Parathyroid adenoma (tissue), 2 donors: ENCODE measurements at regions not wholly inside any gene's neighbourhood (a gene's known extent, or its start where the extent isn't known, plus 50 kb on each side); places are given as distances from the start of the nearest gene placed in this dataset.

Experiments used
- H2AFZ ChIP-seq: fragments of 300-600 bp; sonication (generic); one replicate; pipeline ENCODE4 v1.7.0; 2017; ENCODE audit warnings: antibody characterized with exemption, mild to moderate bottlenecking
- H3K27ac ChIP-seq: fragments of 300-600 bp; sonication (generic); one replicate; pipeline ENCODE4 v1.7.0; 2017
- H3K27me3 ChIP-seq: fragments of 300-600 bp; sonication (generic); one replicate; pipeline ENCODE4 v1.7.0; 2017; ENCODE audit warnings: low read length; ENCODE audit not compliant: control insufficient read depth, insufficient read depth
- H3K36me3 ChIP-seq: fragments of 300-600 bp; sonication (generic); one replicate; pipeline ENCODE4 v1.7.0; 2017; ENCODE audit warnings: low read length; ENCODE audit not compliant: control insufficient read depth, insufficient read depth
- H3K4me1 ChIP-seq: fragments of 300-600 bp; sonication (generic); one replicate; pipeline ENCODE4 v1.7.0; 2017; ENCODE audit warnings: control low read depth
- H3K4me2 ChIP-seq: fragments of 300-600 bp; sonication (generic); one replicate; pipeline ENCODE4 v1.7.0; 2017; ENCODE audit warnings: low read length
- H3K4me3 ChIP-seq: fragments of 300-600 bp; sonication (generic); one replicate; pipeline ENCODE4 v1.7.0; 2017; ENCODE audit warnings: low read depth, low read length
- H3K79me2 ChIP-seq: fragments of 300-600 bp; sonication (generic); one replicate; pipeline ENCODE4 v1.7.0; 2017; ENCODE audit warnings: control low read depth
- H3K9ac ChIP-seq: fragments of 300-600 bp; sonication (generic); one replicate; pipeline ENCODE4 v1.7.0; 2017; ENCODE audit warnings: mild to moderate bottlenecking
- H3K9me3 ChIP-seq: fragments of 300-600 bp; sonication (generic); one replicate; pipeline ENCODE4 v1.7.0; 2017; ENCODE audit warnings: low read length; ENCODE audit not compliant: control insufficient read depth
- TF ChIP-seq, protein P1 (sequence below): fragments of 300-600 bp; sonication (generic); IDR thresholded peaks from one replicate; pipeline ENCODE4 v1.7.0; 2017; ENCODE audit warnings: antibody characterized with exemption, mild to moderate bottlenecking
- donor health status: primary hyperparathyroidism.

DNA sequence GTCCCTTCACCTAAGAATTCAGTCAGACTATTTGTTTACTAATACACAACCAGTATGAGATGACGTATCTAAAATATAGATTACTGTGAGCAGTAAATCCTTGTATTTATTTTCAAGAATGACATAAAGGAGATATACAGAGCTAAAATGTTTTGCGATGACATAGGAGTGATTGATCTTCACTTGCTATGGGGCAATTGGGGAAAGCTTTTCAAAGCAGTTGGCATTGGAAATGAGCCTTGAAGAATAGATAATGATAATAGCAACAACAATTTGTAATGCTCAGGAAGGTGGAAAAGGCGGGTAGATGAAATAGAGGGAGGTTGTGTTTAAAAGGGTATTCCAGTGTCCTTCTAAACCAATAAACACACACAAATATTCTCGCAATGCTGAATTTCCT, 623.7 kb downstream of the CDH8 start:
- TF ChIP-seq, protein P1, sequence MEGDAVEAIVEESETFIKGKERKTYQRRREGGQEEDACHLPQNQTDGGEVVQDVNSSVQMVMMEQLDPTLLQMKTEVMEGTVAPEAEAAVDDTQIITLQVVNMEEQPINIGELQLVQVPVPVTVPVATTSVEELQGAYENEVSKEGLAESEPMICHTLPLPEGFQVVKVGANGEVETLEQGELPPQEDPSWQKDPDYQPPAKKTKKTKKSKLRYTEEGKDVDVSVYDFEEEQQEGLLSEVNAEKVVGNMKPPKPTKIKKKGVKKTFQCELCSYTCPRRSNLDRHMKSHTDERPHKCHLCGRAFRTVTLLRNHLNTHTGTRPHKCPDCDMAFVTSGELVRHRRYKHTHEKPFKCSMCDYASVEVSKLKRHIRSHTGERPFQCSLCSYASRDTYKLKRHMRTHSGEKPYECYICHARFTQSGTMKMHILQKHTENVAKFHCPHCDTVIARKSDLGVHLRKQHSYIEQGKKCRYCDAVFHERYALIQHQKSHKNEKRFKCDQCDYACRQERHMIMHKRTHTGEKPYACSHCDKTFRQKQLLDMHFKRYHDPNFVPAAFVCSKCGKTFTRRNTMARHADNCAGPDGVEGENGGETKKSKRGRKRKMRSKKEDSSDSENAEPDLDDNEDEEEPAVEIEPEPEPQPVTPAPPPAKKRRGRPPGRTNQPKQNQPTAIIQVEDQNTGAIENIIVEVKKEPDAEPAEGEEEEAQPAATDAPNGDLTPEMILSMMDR = no peak
- Histone ChIP-seq H3K4me3 (no peak overlapping the region), H3K79me2 (no peaks in the 10 kb centered on the region), H3K9ac (no peak overlapping the region), H3K27me3 (no peaks in the 10 kb centered on the region), H3K4me2 (no peak overlapping the region), H3K27ac (no peak overlapping the region), H2AFZ (no peak overlapping the region), H3K4me1 (no peaks in the 10 kb centered on the region), H3K9me3 (no peaks in the 10 kb centered on the region), H3K36me3 (no peaks in the 10 kb centered on the region)

DNA sequence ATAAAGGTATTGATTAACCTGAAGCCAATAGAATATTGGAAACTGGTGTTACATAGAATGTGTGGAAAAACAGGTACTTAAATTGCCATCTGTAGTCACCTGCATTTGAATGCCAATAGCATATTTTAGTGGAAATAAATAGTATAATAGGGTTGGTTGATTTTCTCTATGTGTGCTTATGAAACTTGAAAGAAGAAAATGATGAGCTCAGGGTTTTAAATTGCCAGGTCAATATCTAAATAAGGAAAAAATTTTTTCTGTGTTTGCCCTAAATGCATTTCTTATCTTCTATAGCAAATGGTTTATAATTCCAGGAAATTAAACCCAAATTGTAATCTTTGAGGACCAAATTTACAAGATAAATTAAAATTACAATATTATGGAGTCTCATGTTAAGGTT, 626.6 kb downstream of the CDH8 start:
- Histone ChIP-seq H3K4me2 (no peak overlapping the region), H2AFZ (no peak overlapping the region), H3K27ac (no peak overlapping the region), H3K9me3 (no peaks in the 10 kb centered on the region), H3K36me3 (no peaks in the 10 kb centered on the region), H3K79me2 (no peaks in the 10 kb centered on the region), H3K4me3 (no peak overlapping the region), H3K4me1 (no peaks in the 10 kb centered on the region), H3K27me3 (no peaks in the 10 kb centered on the region), H3K9ac (no peak overlapping the region)
- TF ChIP-seq, protein P1 = no peak

DNA sequence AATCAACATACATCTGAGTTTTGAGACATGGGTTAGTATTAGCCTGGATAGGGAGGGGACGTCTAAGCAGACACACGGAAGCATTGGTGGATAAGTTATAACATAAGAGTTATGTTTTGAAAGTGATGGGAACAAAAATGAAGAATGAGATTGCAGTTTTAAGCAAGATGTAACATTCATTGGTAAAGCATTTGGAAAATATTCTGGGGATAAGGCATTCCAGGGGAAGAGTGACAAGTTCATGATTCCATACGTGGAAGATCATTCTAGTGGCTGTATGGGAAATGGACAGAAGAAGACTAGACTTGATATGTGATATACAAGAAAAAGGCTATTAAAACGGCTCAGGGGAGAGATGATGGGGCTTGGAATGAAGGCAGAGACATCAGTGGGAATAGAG, 632.9 kb downstream of the CDH8 start:
- H3K79me2 ChIP-seq = no peaks in the 10 kb centered on the region
- no peak overlapping the region for H3K4me3 ChIP-seq
- no peaks in the 10 kb centered on the region for H3K36me3 ChIP-seq
- TF ChIP-seq, protein P1 = no peak
- no peaks in the 10 kb centered on the region for H3K9me3 ChIP-seq
- no peak overlapping the region for H3K27ac ChIP-seq
- H3K4me2 ChIP-seq = no peak overlapping the region
- no peak overlapping the region for H3K9ac ChIP-seq
- H3K4me1 ChIP-seq = no peaks in the 10 kb centered on the region
- H3K27me3 ChIP-seq = no peaks in the 10 kb centered on the region
- no peak overlapping the region for H2AFZ ChIP-seq

DNA sequence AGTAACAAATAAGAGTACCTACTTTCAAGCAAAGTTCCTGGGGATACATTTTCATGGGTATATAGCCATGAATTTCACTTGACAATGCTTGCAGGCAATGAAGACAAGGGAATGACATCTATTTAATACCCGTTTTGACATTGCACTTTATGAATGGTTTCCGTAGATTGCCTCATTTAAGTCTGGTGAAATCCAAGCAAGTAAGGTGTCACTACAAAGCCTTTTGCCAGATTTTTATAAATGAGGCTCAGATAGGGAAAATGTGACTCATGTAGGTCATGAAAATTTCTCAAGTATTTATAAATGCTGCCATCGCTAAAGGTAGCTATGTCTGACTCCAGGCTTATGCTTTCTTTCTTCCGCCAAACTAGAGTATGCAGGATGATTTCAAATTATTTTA, 644.3 kb downstream of the CDH8 start:
- Histone ChIP-seq H3K79me2 (no peaks in the 10 kb centered on the region), H3K36me3 (no peaks in the 10 kb centered on the region), H3K9me3 (no peaks in the 10 kb centered on the region), H3K9ac (no peak overlapping the region), H3K27ac (no peak overlapping the region), H2AFZ (no peak overlapping the region), H3K4me1 (no peaks in the 10 kb centered on the region), H3K4me3 (no peak overlapping the region), H3K4me2 (no peak overlapping the region), H3K27me3 (no peaks in the 10 kb centered on the region)
- TF ChIP-seq, protein P1 = no peak

DNA sequence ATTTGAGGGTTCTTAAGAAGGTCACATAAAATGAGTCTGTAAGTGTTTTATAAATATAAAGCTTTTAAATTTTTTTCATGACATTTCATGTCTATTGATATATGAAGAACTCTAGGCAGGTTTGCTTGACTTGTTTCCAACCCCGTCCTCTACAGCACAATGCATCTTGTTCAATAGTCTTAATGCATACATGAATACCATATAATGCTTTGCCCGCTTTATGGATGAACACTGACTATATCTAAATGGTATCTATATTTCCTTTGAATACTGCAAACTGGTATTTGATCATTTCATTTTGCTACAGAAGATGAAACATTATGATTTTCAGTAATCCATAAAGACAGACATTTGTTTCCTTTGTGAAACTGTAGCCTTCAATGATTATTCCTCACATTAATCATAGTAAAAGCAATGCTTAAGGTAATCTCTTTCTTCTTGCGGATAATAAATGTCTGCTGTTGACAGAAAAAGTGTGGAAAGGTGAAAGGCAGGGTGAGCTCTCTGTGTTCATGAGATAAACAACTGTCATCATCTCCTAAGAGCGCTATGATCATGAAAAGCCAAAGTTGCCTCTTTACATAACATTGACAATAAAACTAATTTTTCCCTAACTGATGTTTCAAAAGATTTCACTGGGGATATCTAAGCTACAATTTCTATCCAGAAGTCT, 645.1 kb downstream of the CDH8 start:
- Histone ChIP-seq H3K9ac (no peak overlapping the region), H3K4me2 (no peak overlapping the region), H3K36me3 (no peaks in the 10 kb centered on the region), H2AFZ (no peak overlapping the region), H3K4me3 (no peak overlapping the region), H3K79me2 (no peaks in the 10 kb centered on the region), H3K4me1 (no peaks in the 10 kb centered on the region), H3K9me3 (no peaks in the 10 kb centered on the region), H3K27me3 (no peaks in the 10 kb centered on the region), H3K27ac (no peak overlapping the region)
- TF ChIP-seq, protein P1 = no peak
